GM23338 (cell line): ENCODE measurements at regions not wholly inside any gene's neighbourhood (a gene's known extent, or its start where the extent isn't known, plus 50 kb on each side); places are given as distances from the start of the nearest gene placed in this dataset.

Experiments
- ATAC-seq: fragments of 200-7000 bp; cut with Tn5 transposase; 3 replicates; pipeline ENCODE4 v1.9.1; 2020
- DNase-seq: peaks from one replicate; pipeline ENCODE4 v3.0.0-alpha.2; 2015; ENCODE audit warnings: low spot score
- H2AFZ ChIP-seq: fragments of 200-600 bp; sonication (generic); 2 replicates; pipeline ENCODE4 v1.8.0; 2016; ENCODE audit warnings: antibody characterized with exemption, mild to moderate bottlenecking, moderate library complexity
- H3F3A ChIP-seq: fragments of 200-600 bp; sonication (generic); replicated peaks from 2 replicates; pipeline ENCODE4 v1.8.0; 2017; ENCODE audit warnings: antibody characterized with exemption, mixed run types, low read depth
- H3K27ac ChIP-seq: fragments of 200-600 bp; sonication (generic); 2 replicates; pipeline ENCODE4 v1.6.1; 2016; ENCODE audit warnings: low read depth
- H3K27me3 ChIP-seq: fragments of 200-600 bp; sonication (generic); 2 replicates; pipeline ENCODE4 v1.8.0; 2016; ENCODE audit warnings: mild to moderate bottlenecking, mixed run types, moderate library complexity; ENCODE audit not compliant: insufficient read depth
- H3K36me3 ChIP-seq: fragments of 200-600 bp; sonication (generic); 2 replicates; pipeline ENCODE4 v1.8.0; 2016; ENCODE audit warnings: mild to moderate bottlenecking; ENCODE audit not compliant: insufficient read depth
- H3K4me1 ChIP-seq: fragments of 200-600 bp; sonication (generic); 2 replicates; pipeline ENCODE4 v1.8.0; 2016; ENCODE audit warnings: mild to moderate bottlenecking, moderate library complexity; ENCODE audit not compliant: insufficient read depth
- H3K4me2 ChIP-seq: fragments of 200-600 bp; sonication (generic); 2 replicates; pipeline ENCODE4 v1.7.1; 2017; ENCODE audit warnings: mixed run types
- H3K4me3 ChIP-seq: fragments of 200-600 bp; sonication (generic); 2 replicates; pipeline ENCODE4 v1.6.1; 2016; ENCODE audit warnings: mixed run types
- H3K79me2 ChIP-seq: fragments of 200-600 bp; sonication (generic); replicated peaks from 2 replicates; pipeline ENCODE4 v1.8.0; 2017; ENCODE audit warnings: mild to moderate bottlenecking; ENCODE audit not compliant: insufficient read depth
- H3K9me2 ChIP-seq: fragments of 200-600 bp; sonication (generic); 2 replicates; pipeline ENCODE4 v1.8.0; 2017; ENCODE audit not compliant: insufficient read depth
- H4K20me1 ChIP-seq: fragments of 200-600 bp; sonication (generic); replicated peaks from 2 replicates; pipeline ENCODE4 v1.8.0; 2017; ENCODE audit warnings: mild to moderate bottlenecking; ENCODE audit not compliant: insufficient read depth
- H3K27ac Mint-ChIP-seq: 2 replicates; pipeline ENCODE4 v1.8.0; 2020; ENCODE audit warnings: inconsistent platforms, mild to moderate bottlenecking, moderate library complexity, mixed read lengths
- H3K27me3 Mint-ChIP-seq: 3 replicates; pipeline ENCODE4 v1.8.0; 2022; ENCODE audit warnings: low read depth, mild to moderate bottlenecking, moderate library complexity, mixed read lengths, inconsistent platforms; ENCODE audit not compliant: insufficient read depth, poor library complexity
- H3K36me3 Mint-ChIP-seq: 3 replicates; pipeline ENCODE4 v1.8.0; 2021; ENCODE audit warnings: low read depth, mild to moderate bottlenecking, inconsistent platforms, moderate library complexity, mixed read lengths
- H3K4me1 Mint-ChIP-seq: 3 replicates; pipeline ENCODE4 v1.8.0; 2020; ENCODE audit warnings: mild to moderate bottlenecking, inconsistent platforms, mixed read lengths
- H3K4me3 Mint-ChIP-seq: 3 replicates; pipeline ENCODE4 v1.8.0; 2021; ENCODE audit warnings: moderate library complexity, mild to moderate bottlenecking, inconsistent platforms, mixed read lengths
- H3K9me3 Mint-ChIP-seq: 3 replicates; pipeline ENCODE4 v1.8.0; 2020; ENCODE audit warnings: moderate library complexity, mild to moderate bottlenecking, inconsistent platforms, mixed read lengths
- CREB1 ChIP-seq: fragments of 250-450 bp; sonication (Bioruptor Pico); IDR thresholded peaks from 2 replicates; pipeline ENCODE4 v1.5.0; 2020; ENCODE audit warnings: low read depth, mild to moderate bottlenecking, moderate library complexity
- CTCF ChIP-seq, 2 experiments: fragments of 200-600 bp in 1 of 2; sonication (generic) in 1 of 2; conservative IDR thresholded peaks; 2 replicates each; pipeline versions ENCODE4 v1.5.1 to v1.6.1; 2016 to 2017; ENCODE audit warnings: antibody characterized with exemption in 2 of 2, low read depth in 2 of 2, mild to moderate bottlenecking in 2 of 2, moderate library complexity in 1 of 2
- ZNF114 ChIP-seq: fragments of 250-450 bp; sonication (Bioruptor Pico); IDR thresholded peaks from 2 replicates; pipeline ENCODE4 v1.5.0; 2020; ENCODE audit warnings: mild to moderate bottlenecking, moderate library complexity
- ZNF331 ChIP-seq: fragments of 250-450 bp; sonication (Bioruptor Pico); IDR thresholded peaks from 2 replicates; pipeline ENCODE4 v1.5.0; 2020; ENCODE audit warnings: low read depth, mild to moderate bottlenecking, moderate library complexity
- ZNF462 ChIP-seq: fragments of 250-450 bp; sonication (Bioruptor Pico); IDR thresholded peaks from 2 replicates; pipeline ENCODE4 v1.5.0; 2020; ENCODE audit warnings: mild to moderate bottlenecking, moderate library complexity

DNA sequence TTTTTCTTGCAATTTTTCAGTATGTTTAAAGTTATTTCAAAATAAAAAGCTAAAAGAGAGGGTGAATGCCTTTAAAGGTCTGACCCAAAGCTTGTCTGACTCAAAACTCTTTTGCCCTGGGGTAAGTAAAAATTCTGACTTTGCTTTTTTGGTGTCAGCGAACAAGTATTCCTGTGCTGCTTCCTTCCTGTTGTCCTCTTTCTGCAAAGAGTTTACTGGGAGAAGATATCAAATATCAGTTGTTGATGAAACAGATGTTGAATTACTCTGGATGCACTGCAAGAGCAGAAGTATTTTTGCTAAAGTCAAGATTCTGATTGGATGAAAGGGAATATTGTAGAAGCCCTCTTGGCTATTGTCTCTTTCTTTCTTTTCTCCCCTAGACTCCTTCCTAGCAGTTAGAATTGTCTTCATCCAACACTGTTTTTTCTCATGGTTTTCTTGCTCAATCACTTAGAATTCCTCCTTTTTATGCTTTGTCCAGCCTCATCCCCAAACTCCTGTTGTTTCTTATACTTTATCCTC lies 62.0 kb downstream of the DACT1 start (continued):
- TF ChIP-seq ZNF462 (CRISPR knock-in tag): no peak

GRCh38 chr14:58701156-58701555 lies 63.4 kb downstream of the DACT1 start:
- H2AFZ ChIP-seq: no peak overlapping the region
- H3K4me1 ChIP-seq: peaks cover 11% of the 10 kb centered on the region
- no peak overlapping the region for H3K4me3 ChIP-seq
- Mint-ChIP-seq H3K9me3 (no peaks in the 10 kb centered on the region), H3K27ac (no peak overlapping the region), H3K27me3 (no peaks in the 10 kb centered on the region), H3K4me1 (peaks cover 16% of the 10 kb centered on the region; the same call in 2 of the 3 replicates), H3K36me3 (no peaks in the 10 kb centered on the region), H3K4me3 (no peak overlapping the region)
- H3K79me2 ChIP-seq: no peaks in the 10 kb centered on the region
- no peak for TF ChIP-seq ZNF331 (CRISPR knock-in tag)
- no peak overlapping the region for H3K27ac ChIP-seq
- no peak for ATAC-seq
- no peaks in the 10 kb centered on the region for H3K36me3 ChIP-seq
- H3K4me2 ChIP-seq: no peak overlapping the region
- H3K9me2 ChIP-seq: 0 out of 2 replicates have a peak, but pooled peaks cover 5% of the 10 kb centered on the region
- no peak for DNase-seq
- no peaks in the 10 kb centered on the region for H3F3A ChIP-seq
- no peaks in the 10 kb centered on the region for H3K27me3 ChIP-seq
- H4K20me1 ChIP-seq: no peaks in the 10 kb centered on the region

DNA sequence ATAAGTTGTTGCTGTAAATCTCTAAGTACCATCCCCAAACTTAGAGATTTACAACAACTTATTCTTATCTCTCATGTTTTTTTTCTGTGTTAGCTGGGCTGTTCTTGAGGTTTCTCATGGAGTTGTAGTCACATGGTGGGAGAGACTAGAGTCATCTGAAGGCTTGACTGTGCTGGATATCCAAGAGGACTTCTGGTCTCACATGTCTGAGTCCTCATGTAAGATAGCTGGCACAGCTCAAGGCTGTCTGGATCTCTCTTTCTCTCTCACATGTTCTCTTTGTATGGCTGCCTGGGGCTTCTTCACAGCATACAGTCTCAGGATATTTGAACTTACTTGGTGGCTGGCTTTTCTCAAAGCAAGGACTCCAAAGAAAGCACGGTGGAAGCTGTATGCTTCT lies 63.8 kb downstream of the DACT1 start:
- H3K36me3 Mint-ChIP-seq: no peaks in the 10 kb centered on the region
- H3K27me3 Mint-ChIP-seq: no peaks in the 10 kb centered on the region
- Histone ChIP-seq H2AFZ (no peak overlapping the region), H3K27ac (no peak overlapping the region), H3F3A (no peaks in the 10 kb centered on the region), H3K9me2 (0 out of 2 replicates have a peak, but pooled peaks cover 5% of the 10 kb centered on the region), H3K4me1 (peaks cover 11% of the 10 kb centered on the region), H3K36me3 (no peaks in the 10 kb centered on the region), H3K79me2 (no peaks in the 10 kb centered on the region), H3K27me3 (no peaks in the 10 kb centered on the region), H3K4me2 (no peak overlapping the region), H4K20me1 (no peaks in the 10 kb centered on the region), H3K4me3 (no peak overlapping the region)
- no peaks in the 10 kb centered on the region for H3K9me3 Mint-ChIP-seq
- no peak overlapping the region for H3K27ac Mint-ChIP-seq
- DNase-seq (no peak), ATAC-seq (no peak)
- no peak overlapping the region for H3K4me3 Mint-ChIP-seq
- peaks cover 16% of the 10 kb centered on the region; the same call in 2 of the 3 replicates for H3K4me1 Mint-ChIP-seq
- TF ChIP-seq ZNF114 (CRISPR knock-in tag) (no peak), CTCF (conservative IDR thresholded peaks at IDR 0.05; ENCODE audit: low read depth in 2 of 2) (no peak), ZNF331 (CRISPR knock-in tag) (no peak), CREB1 (CRISPR knock-in tag) (no peak)
